GM21528 (cell line): ENCODE measurements at regions not wholly inside any gene's neighbourhood (a gene's known extent, or its start where the extent isn't known, plus 50 kb on each side); places are given as distances from the start of the nearest gene placed in this dataset.
A peak's percentile ranks its signal among the peaks of the same experiment; 100 is the strongest.
"Not testable (repeated sequence)": the region's sequence is repeated elsewhere in the genome, so short reads cannot be mapped to it uniquely, and the experiment has no call there.

ENCODE experiments used
- ATAC-seq: cut with Tn5 transposase; IDR thresholded peaks from one replicate; pipeline ENCODE4 v1.9.1; 2021; ENCODE audit warnings: mild to moderate bottlenecking, moderate library complexity; ENCODE audit not compliant: unreplicated experiment, low FRiP score

DNA sequence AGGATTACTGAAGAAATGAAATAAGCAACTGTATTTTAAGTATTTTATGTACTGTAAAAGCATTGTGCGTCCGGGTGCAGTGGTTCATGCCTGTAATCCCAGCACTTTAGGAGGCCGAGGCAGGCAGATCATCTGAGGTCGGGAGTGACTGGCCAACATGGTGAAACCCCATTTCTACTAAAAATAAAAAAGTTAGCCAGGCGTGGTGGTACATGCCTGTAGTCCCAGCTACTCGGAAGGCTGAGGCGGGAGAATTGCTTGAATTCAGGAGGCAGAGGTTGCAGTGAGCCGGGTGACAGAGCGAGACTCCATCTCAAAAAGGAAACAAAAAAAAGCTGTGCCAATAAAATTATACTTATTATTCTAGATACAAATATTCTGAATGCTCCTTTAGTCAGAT lies 215.4 kb upstream of the DMRT1 start:
- ATAC-seq: not testable (repeated sequence)

DNA sequence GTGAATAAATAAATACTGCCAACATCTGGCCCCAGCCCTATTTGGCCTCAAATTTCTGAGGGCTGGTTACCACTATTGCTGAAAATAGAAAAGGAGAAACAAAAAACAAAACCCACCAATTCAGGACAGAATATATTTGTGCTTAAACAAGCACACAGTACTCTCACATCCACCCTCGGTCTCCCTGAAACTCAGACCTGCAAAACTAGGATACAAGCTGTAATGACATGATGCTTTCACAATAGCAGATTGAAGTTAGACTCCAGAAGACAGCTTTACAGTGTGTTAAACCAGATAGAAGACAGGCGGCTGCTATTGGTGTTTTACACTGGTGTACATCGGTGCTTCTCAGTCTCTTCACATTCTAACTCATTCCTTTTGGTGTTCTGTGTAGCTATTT lies 214.9 kb upstream of the DMRT1 start:
- ATAC-seq: peak; percentile 73

DNA sequence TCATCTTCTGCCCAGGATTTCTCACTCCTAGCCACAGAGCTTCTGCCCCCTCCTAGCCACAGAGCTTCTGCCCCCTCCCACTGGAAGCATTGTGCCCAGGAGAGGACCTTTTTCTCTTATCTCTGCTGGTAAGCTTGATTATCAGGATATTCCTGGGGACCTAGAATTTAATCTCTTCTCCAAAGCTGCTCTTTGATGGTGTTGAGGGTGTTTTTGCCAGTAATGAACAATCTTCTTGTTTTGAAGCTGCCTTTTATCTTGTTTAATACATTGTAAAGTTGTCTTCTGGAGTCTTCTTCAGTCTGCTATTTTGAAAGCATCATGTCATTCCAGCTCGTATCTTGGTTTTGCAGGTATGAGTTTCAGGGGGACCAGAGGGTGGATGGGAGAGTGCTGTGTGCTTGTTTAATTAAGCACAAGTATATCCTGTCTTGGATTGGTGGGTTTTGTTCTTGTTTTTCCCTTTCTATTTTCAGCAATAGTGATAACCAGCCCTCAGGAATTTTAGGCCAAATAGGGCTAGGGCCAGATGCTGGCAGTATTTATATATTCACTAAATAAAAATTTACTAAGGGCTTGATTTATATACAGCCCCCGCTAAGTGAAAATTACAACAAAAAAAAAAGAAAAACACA lies 214.0 kb upstream of the DMRT1 start:
- ATAC-seq: no peak

GRCh38 chr9:629146-629545 lies 212.4 kb upstream of the DMRT1 start:
- ATAC-seq: no peak

DNA sequence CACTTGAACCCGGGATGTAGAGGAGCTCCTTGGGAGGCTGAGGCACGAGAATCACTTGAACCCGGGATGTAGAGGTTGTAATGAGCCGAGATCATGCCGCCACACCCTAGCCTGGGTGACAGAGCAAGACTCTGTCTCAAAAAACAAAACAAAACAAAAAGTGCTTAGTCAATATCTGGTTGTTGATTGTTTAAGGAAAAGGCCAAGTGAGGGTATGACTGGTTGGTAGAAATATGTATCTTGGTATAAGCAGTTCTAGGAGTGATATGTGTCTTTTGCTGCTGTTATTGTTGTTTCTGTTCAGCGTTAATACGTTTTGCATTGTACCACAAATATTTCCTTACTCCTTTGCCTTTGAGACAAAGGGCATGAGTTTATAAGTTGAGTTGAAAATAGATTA lies 210.7 kb upstream of the DMRT1 start:
- no peak for ATAC-seq

GRCh38 chr9:631596-631995 lies 209.9 kb upstream of the DMRT1 start:
- no peak for ATAC-seq

GRCh38 chr9:633461-633860 lies 208.0 kb upstream of the DMRT1 start:
- no peak for ATAC-seq

DNA sequence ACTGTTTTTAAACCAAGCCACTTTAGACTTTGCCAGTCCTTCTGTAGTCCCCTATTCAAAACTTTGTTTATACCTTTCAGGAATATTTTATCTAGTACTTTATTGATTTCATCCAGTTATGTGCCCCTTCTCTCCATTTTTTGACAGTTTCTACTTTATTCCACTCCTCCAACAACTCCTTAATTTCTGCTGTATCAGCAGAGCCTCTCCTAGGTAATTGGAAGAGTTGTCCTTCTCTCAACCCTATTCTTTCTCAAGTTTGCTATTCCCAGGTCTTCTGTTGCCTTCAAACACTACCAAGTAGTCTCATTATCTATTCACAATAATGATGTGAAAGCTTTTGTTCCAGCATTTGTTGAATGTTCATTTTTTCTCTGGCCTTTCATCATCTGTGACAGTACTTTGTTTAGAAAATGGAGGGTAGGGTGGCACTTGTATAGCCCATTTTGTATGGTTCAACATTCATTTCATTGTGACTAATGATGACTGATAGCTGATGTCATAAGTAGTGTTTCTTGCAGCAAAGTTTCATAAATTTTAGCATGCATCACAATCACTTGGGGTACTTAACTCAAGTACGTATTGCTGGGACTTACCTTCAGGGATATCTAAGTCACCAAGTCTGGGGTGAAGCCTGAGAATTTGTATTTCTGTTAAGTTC lies 204.4 kb upstream of the DMRT1 start:
- ATAC-seq: no peak

DNA sequence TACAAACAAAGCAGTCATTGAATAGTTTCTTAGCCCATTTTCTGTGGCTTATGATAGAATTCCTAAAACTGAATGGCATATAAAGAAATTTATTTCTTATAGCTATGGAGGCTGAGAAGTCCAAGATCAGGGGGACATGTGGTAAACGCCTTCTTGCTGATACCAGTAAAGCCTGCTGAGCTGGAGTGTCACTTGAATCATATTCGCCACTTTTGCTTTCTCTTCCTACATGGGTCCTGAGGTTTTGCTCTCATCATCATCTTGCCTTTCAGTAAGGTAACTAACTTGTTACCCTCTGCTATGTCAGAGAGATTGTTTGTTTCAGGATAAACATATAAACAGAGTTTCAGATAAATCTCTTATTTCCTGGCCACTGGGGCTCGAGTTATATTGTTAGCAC lies 203.3 kb upstream of the DMRT1 start:
- no peak for ATAC-seq

DNA sequence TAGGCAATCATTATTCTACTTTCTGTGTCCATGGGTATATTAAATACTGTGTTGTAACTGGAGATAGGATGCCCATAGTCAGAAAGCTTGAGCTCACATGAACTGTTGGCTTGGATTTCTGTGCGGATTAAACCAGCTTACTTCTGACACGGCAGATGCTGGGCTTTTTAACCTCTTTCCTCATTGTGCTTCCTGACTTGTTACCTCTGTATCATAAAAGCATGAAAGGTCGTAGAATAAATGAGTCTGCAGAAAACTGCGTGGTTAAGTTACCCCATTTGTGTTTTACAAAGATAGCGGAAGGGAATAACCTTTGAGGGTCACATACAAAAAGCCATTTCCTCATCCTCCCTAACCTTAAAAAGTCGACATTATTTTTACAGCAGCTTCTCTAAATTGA lies 199.5 kb upstream of the DMRT1 start:
- no peak for ATAC-seq

- no peak for ATAC-seq
Measured at GRCh38 chr9:643966-644365, 197.5 kb upstream of the DMRT1 start.

- no peak for ATAC-seq
Measured at GRCh38 chr9:647522-647921, 194.0 kb upstream of the DMRT1 start.

GRCh38 chr9:649128-650074 lies 192.1 kb upstream of the DMRT1 start:
- no peak for ATAC-seq

DNA sequence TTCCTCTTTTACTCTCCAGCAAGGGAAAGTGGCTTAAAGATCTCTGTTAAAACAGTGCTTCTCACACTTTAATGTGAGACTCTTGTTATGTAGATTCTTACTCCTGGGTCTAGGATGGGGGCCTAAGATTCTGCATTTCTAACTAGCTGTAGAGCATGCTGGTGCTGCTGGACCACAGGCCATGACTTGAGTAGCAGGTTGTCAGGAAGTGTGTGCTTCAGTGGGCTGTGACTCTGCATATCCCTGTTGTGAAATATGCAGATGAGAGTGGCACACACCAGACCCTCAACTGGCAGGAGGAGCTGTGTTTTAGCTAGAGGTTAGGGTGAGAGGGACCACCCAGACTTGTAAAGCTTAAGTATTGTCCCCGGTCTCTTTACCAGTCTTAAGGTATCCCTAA lies 191.1 kb upstream of the DMRT1 start:
- no peak for ATAC-seq

DNA sequence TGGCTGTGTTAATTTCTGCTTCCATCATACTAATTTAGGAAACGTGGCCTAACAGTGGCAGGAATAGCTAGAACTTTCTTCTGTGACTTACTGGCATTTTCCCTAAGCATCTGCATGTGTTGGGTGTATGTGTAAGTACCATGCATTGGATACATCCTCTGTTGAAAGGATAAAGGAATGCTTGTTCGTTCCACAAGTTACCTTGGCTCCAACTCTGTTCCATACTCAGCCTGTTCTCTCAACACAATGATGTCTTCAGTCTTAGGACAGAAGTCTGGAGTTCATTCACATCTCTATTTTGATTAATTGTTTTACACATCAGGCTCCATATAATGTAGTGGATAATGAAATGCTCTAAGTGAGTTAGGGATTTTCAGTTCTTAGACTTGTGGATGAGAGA lies 190.1 kb upstream of the DMRT1 start:
- ATAC-seq: no peak

DNA sequence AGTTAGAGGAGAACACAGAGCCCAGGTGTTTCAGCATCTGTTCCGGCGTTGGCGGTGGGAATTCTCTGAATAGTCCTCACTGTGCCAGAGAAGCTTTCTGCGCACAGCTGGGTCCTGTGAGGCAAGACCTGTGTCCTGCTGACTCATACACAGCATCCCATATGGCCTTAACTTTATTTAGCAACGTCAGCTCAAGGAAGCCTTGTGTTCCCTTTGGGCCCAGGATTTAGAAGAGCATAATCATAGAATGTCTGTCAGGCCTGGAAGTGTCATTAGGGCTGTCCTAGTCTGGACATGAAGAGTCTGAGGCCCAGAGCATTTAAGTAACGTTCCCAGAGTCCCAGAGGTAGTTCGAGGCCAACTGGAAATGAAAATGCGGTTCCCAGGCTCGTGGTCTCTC lies 188.6 kb upstream of the DMRT1 start:
- no peak for ATAC-seq

GRCh38 chr9:653421-653820 lies 188.1 kb upstream of the DMRT1 start:
- ATAC-seq: no peak

- ATAC-seq: no peak
Measured at GRCh38 chr9:653856-654387, 187.6 kb upstream of the DMRT1 start.

DNA sequence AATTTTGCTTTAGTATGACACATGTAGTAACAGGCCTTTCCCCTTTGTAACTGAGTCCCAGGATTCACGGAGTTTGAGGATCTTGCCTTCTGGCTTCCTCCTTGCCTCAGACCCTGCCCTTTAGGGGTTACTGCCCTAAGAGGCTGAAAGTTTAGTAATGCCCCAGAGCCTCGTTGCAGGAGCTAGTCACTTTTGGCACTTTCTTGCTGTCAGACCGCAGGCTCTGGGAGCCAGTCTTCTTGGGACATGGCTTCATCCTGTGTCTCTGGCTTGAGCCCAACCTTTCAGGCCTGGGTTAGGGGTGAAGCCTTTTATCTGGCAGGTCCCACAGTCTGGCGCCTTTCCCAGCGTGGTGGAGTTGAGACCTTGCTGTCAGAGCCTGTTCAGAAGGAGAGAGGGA lies 185.6 kb upstream of the DMRT1 start:
- ATAC-seq: no peak

DNA sequence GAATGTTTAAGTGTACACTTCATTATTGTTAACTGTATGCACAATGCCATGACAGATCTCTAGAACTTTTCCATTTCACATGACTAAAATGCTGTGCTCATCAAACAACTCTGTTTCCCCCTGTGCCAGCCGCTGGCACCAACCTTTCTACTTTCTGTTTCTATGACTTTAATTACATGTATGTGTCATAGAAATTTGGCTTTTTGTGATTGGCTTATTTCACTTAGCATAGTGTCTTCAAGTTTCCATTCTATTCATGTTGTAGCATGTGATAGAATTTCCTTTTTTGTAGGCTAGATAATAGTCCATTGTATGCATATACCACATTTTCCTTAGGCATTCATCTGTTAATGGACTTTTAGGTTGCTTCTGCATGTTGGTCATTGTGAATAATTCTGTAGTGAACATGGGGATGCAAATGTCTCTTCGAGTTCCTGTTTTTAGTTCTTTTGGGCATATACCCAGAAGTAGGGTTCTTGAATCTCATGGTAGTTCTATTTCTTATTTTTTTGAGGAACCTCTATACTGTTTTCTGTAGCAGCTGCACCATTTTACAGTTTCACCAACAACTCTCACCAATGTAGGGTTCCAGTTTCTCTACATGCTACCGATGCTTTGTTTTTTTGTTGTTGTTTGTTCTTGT lies 184.4 kb upstream of the DMRT1 start:
- ATAC-seq: no peak

- ATAC-seq: no peak
Measured at GRCh38 chr9:659286-659685, 182.2 kb upstream of the DMRT1 start.
